ENCODE measurements at regions not wholly inside any gene's neighbourhood (a gene's known extent, or its start where the extent isn't known, plus 50 kb on each side); places are given as distances from the start of the nearest gene placed in this dataset.

DNA sequence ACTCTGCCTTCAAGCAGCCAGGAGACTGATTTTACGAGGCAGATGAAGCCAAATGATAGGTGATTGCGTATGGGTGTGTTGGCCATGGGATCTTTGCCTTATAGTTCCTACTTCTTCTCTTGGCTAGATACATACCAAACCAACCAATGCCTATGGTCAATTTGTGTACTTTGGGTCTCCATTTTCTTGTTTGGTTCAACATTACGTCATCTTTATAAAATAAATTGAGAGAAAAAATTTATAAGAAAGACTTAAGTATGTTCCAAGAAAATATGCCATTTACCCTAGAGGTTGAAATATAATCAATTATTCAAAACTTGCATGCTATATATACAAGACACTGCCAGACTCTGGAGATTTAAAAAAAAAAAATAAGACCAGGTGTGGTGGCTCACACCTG is 150.9 kb downstream of the SP3 start:
- H3K36me3 ChIP-seq (ENCODE audit: insufficient read depth, low read length), result no peaks in the 10 kb centered on the region
- H3K27ac ChIP-seq (ENCODE audit: low read length), result no peak overlapping the region
- H3K4me1 ChIP-seq (ENCODE audit: insufficient read depth, low read length), result no peaks in the 10 kb centered on the region
- peaks cover 3% of the 10 kb centered on the region for H3K27me3 ChIP-seq (ENCODE audit: insufficient read depth, low read length, poor library complexity)
- H3K4me3 ChIP-seq (ENCODE audit: low read depth in 1 of 2, low read length in 2 of 2), result no peak overlapping the region
- H3K9me3 ChIP-seq (ENCODE audit: insufficient read depth, low read length, severe bottlenecking), result no peaks in the 10 kb centered on the region
- H4K20me1 ChIP-seq (ENCODE audit: insufficient read depth, low read length), result no peaks in the 10 kb centered on the region
- H3K79me2 ChIP-seq (ENCODE audit: insufficient read depth, low read length), result no peaks in the 10 kb centered on the region
- H2AFZ ChIP-seq (ENCODE audit: low read depth, low read length), result no peak overlapping the region
- ATAC-seq (ENCODE audit: insufficient read depth, low read depth) (no peak), DNase-seq (no peak)
- H3K4me2 ChIP-seq (ENCODE audit: insufficient read depth, low read length), result no peak overlapping the region
- H3K9ac ChIP-seq (ENCODE audit: low read depth, low read length), result no peak overlapping the region
- no peak for TF ChIP-seq EZH2 (IDR thresholded peaks at IDR 0.05; ENCODE audit: borderline replicate concordance, low read depth, low read length, severe bottlenecking)
- TF ChIP-seq, protein P1, sequence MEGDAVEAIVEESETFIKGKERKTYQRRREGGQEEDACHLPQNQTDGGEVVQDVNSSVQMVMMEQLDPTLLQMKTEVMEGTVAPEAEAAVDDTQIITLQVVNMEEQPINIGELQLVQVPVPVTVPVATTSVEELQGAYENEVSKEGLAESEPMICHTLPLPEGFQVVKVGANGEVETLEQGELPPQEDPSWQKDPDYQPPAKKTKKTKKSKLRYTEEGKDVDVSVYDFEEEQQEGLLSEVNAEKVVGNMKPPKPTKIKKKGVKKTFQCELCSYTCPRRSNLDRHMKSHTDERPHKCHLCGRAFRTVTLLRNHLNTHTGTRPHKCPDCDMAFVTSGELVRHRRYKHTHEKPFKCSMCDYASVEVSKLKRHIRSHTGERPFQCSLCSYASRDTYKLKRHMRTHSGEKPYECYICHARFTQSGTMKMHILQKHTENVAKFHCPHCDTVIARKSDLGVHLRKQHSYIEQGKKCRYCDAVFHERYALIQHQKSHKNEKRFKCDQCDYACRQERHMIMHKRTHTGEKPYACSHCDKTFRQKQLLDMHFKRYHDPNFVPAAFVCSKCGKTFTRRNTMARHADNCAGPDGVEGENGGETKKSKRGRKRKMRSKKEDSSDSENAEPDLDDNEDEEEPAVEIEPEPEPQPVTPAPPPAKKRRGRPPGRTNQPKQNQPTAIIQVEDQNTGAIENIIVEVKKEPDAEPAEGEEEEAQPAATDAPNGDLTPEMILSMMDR (IDR thresholded peaks at IDR 0.05; ENCODE audit: borderline replicate concordance, extremely low read depth, low read length, poor library complexity, severe bottlenecking), result no peak

DNA sequence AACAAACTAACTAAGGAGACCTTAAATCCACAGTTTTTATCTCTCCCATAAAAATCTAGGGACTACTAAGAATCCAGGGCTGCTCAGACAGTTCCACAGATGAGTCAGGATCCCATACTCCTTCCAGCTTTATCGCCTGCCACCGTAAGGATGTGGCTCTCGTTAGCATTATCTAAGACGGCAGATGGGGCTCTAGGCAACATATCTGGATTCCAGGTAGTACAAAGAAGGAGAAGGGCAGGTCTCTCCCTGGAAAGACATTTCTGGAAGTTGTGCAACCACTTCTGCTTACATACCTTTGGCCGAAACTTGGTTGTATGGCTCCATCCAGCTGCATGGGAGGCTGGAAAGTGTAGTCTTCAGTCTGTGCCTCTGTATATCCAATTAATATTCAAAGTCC is 149.4 kb downstream of the SP3 start:
- no peak overlapping the region for H3K27ac ChIP-seq (ENCODE audit: low read length)
- no peak overlapping the region for H3K9ac ChIP-seq (ENCODE audit: low read depth, low read length)
- H3K79me2 ChIP-seq (ENCODE audit: insufficient read depth, low read length), result no peaks in the 10 kb centered on the region
- no peak overlapping the region for H3K4me2 ChIP-seq (ENCODE audit: insufficient read depth, low read length)
- TF ChIP-seq, protein P1 (IDR thresholded peaks at IDR 0.05; ENCODE audit: borderline replicate concordance, extremely low read depth, low read length, poor library complexity, severe bottlenecking), result no peak
- TF ChIP-seq EZH2 (IDR thresholded peaks at IDR 0.05; ENCODE audit: borderline replicate concordance, low read depth, low read length, severe bottlenecking), result no peak
- no peaks in the 10 kb centered on the region for H4K20me1 ChIP-seq (ENCODE audit: insufficient read depth, low read length)
- ATAC-seq (ENCODE audit: insufficient read depth, low read depth), result no peak
- peaks cover 3% of the 10 kb centered on the region for H3K27me3 ChIP-seq (ENCODE audit: insufficient read depth, low read length, poor library complexity)
- H3K36me3 ChIP-seq (ENCODE audit: insufficient read depth, low read length), result no peaks in the 10 kb centered on the region
- no peaks in the 10 kb centered on the region for H3K4me1 ChIP-seq (ENCODE audit: insufficient read depth, low read length)
- H2AFZ ChIP-seq (ENCODE audit: low read depth, low read length), result no peak overlapping the region
- no peak for DNase-seq
- H3K9me3 ChIP-seq (ENCODE audit: insufficient read depth, low read length, severe bottlenecking), result no peaks in the 10 kb centered on the region
- H3K4me3 ChIP-seq (ENCODE audit: low read depth in 1 of 2, low read length in 2 of 2), result no peak overlapping the region

DNA sequence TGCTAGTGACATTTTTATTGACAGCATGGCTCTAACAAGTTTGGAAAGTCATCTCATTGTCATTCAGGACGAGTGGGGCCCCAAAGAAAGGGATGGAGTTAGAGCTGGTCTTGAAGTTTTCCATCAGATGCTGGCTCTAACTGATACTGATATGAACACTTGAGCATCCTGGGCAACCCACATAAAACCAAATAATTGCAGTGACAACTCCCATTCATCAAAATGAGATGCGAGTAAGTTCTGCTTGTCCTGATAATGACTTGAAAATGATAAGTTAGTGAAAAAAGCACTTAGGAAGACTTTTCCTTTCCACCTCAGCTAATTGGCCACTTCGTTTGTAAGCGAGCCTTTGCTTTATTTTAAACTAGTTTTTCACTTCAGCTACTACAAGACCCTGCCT is 147.6 kb downstream of the SP3 start:
- H3K4me1 ChIP-seq (ENCODE audit: insufficient read depth, low read length), result no peaks in the 10 kb centered on the region
- no peak for ATAC-seq (ENCODE audit: insufficient read depth, low read depth)

More for the DNA sequence above, 147.6 kb downstream of the SP3 start:
- Histone ChIP-seq H2AFZ (ENCODE audit: low read depth, low read length) (no peak overlapping the region), H3K9ac (ENCODE audit: low read depth, low read length) (no peak overlapping the region), H3K27me3 (ENCODE audit: insufficient read depth, low read length, poor library complexity) (peaks cover 17% of the 10 kb centered on the region), H3K4me3 (ENCODE audit: low read depth in 1 of 2, low read length in 2 of 2) (no peak overlapping the region), H3K27ac (ENCODE audit: low read length) (no peak overlapping the region), H4K20me1 (ENCODE audit: insufficient read depth, low read length) (no peaks in the 10 kb centered on the region), H3K9me3 (ENCODE audit: insufficient read depth, low read length, severe bottlenecking) (no peaks in the 10 kb centered on the region), H3K36me3 (ENCODE audit: insufficient read depth, low read length) (no peaks in the 10 kb centered on the region), H3K4me2 (ENCODE audit: insufficient read depth, low read length) (no peak overlapping the region), H3K79me2 (ENCODE audit: insufficient read depth, low read length) (no peaks in the 10 kb centered on the region)
- TF ChIP-seq, protein P1 (IDR thresholded peaks at IDR 0.05; ENCODE audit: borderline replicate concordance, extremely low read depth, low read length, poor library complexity, severe bottlenecking), result no peak
- TF ChIP-seq EZH2 (IDR thresholded peaks at IDR 0.05; ENCODE audit: borderline replicate concordance, low read depth, low read length, severe bottlenecking), result no peak
- no peak for DNase-seq

Measured in DND-41 (cell line).